DMS 273 (cell line): ENCODE measurements at regions not wholly inside any gene's neighbourhood (a gene's known extent, or its start where the extent isn't known, plus 50 kb on each side); places are given as distances from the start of the nearest gene placed in this dataset.
A peak's percentile ranks its signal among the peaks of the same experiment; 100 is the strongest.
"Not testable (repeated sequence)": the region's sequence is repeated elsewhere in the genome, so short reads cannot be mapped to it uniquely, and the experiment has no call there.

Experiments used
- DNase-seq: peaks from one replicate; lab custom pipeline; 2025; ENCODE audit not compliant: unreplicated experiment; lab: John Stamatoyannopoulos, UW

DNA sequence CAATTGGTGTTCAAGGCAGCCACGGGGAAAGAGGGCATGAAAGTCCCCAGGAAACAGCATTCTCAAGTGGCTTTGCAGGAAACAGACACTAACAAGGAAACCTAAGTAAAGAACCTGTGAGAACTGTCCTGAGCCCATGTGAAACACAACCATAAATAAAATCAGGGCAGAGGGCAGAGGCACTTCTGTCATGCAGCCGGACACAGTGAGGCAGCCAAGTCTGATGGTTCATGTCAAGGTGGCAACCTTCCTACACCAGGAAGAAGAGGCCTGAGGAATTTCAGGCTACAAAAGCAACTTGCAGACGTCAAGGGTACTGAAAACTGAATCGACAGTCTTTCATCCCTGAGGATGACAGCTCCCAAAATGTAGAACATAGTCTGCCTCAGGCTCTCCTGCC is 458.2 kb upstream of the NPVF start:
- no peak for DNase-seq

GRCh38 chr7:25694211-25694610 is 457.8 kb upstream of the NFE2L3 start:
- DNase-seq = no peak

DNA sequence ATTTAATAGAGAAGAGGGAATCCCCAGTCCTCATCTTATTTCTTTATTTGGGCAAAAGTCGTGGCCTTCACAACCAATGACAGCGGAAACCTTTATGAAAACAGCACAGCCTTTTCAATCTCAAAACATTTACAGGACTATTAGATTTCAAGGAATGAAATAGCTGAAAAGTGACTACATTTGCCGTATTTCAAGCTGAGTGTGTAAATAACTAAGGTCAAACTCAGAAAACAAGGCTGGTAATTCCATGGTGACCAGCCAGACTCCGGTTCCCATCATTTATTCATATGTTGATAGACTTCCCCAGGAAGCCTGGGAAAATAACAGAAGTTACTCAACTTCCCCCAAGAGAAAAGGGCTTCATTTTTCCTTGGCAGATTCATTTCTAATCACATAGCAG is 457.3 kb upstream of the NFE2L3 start:
- no peak for DNase-seq

DNA sequence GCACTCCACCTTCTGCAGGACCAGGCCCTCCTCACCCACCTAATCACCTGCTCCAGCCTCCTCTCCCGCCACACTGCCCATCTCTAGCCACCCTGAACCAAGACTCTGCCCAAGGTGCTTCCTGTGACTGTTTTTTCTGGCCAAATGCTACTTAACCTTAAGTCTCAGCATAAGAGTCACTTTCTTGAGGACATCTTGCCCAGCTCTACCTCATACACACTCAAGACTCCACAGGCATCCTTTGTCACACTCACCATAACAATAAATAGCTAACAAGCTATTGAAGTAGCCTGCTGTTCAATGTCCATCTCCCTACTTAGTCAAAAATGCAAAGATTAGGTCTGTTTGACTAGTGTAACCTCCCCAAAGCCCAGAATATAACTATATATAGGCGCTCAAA is 455.4 kb upstream of the NFE2L3 start:
- DNase-seq = no peak

- DNase-seq = no peak
Observed at GRCh38 chr7:25698451-25699113, 453.4 kb upstream of the NFE2L3 start.

- DNase-seq = not testable (repeated sequence)
Observed at GRCh38 chr7:25700141-25700540, 451.9 kb upstream of the NFE2L3 start.

GRCh38 chr7:25704413-25704812 is 447.6 kb upstream of the NFE2L3 start:
- DNase-seq = no peak

DNA sequence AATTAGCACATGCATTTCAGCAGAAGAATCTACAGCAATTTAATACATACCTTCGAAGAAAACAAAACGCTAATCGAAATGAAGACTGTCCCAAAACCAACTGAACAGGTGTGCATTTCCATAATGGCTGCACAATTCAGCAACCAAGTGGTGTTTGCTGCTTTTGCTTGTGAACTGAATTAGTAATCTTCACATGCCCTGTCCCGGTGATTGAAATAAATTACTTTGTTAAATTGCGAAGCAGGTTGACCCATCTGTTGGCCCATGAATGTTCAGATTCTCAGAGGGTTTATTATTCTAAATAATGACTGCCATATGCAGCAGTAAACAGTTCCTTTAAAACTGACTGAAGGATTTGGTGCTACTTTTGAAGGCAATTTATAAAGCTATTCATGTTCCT is 445.2 kb upstream of the NFE2L3 start:
- peak; percentile 90 for DNase-seq

DNA sequence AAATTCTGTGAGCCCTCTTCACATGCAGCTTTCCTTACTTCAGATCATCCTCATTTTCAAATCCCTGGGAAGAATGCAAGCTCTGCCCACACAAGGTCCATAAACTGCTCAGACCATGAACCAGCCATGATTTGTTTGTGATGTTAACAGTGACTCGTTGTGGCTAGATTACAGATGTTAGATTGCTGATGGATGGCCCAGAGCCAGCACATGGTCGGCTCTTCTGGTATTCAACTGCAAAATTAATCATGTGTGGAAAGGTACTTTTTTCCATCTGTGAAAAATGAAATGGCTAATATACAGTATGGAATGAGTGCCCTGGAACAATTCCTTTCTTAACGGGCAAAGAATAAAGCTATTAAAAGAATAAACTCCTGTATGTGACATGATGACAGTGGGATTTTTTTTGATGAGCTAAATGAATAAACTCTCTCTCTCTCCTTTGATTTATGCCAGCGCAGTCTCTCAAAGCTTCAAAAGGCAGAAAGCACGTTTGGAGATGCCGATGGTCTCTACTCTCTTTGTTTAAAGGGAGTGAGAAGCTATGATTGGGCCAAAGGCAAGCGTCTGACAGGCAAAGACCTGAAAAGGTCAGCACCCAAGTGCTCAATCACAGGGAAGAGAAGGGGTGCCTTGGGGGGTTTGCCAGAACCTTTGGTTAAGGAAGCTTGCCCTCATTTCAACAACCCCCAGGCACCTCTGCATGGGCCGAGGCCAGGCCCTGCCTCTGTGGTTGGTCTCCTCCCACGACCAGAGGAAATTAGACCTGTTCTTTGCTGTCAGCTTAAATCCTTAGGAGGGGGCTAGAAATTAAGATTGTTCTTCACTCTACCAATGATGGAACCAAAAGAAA is 444.0 kb upstream of the NFE2L3 start:
- peak; percentile 71 for DNase-seq

DNA sequence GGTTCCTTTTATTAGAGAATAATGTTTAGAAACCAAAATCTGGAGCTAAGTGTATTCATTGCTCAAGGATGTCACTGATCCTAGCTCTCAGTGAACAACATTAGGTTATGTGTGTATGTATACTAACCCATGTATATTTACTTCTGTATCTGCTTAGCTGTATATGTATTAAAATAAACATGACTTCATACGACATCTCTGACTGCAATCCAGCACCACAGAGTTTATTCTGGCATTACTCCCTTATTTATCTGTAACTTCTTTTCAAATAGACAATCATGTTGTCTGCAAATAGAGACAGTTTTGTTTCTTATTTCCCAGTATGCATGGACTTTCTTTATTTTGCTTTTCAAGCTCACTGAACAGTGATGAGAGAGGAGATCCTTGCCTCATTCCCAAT is 441.0 kb upstream of the NFE2L3 start:
- no peak for DNase-seq

GRCh38 chr7:25711940-25712339 is 440.1 kb upstream of the NFE2L3 start:
- no peak for DNase-seq

- no peak for DNase-seq
Observed at GRCh38 chr7:25712500-25712899, 439.5 kb upstream of the NFE2L3 start.

GRCh38 chr7:25714013-25714412 is 438.0 kb upstream of the NFE2L3 start:
- no peak for DNase-seq

DNA sequence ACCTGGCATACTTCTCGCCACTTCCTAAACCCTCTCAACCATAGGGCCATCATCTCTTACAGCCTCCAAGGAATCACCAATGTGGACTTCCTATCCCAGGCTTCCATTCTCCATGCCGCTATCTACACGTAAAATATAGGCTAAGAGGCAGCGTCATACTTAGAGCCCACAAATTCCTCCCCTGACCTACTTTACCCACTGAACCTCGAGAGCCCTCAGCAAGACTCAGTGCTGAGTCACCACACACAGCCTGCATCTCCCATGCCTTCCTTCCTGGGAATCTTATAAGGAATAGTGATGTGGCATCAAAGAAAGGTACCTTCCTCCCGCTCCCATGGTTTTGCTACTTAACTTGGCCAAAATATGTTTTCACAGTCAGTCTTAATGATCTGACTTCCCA is 435.6 kb upstream of the NFE2L3 start:
- no peak for DNase-seq

DNA sequence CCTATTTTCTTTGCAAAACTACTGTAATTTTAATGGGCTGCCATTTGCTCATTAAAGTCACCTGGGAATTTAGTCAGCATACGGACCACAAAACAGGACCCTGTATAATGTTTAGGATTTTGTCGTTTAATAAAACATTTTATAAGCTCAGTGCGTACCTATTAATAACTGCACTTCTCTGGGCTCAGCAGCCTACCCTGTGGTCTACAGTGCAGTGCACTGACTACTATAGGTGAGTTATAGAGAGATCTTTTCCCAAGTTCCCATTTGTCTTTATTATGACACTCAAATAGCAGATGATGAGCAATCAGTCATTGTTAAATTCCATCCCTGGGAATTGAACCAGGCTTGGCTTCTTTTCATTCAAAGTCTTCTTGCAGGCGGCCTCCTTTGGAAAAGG is 433.4 kb upstream of the NFE2L3 start:
- no peak for DNase-seq

GRCh38 chr7:25719190-25719896 is 432.7 kb upstream of the NFE2L3 start:
- no peak for DNase-seq

DNA sequence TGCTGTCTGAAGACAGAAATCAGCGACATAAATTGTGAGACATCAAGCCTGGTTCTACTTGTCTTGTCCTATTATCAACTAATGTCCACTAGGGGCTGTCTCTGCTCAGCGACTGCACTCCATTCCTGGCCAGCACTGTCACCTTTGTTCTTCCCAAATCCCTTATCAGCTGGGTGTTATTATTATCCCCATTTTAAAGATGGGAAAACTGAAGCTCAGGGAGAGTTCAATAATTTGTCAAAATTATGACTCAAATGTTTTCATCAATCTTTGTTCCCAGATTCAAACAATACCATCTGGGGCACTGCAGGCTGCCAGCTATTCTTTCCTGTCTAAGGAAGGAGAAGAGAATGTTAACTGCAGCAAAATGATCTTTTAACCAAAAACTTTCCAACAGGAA is 431.6 kb upstream of the NFE2L3 start:
- peak; percentile 64 for DNase-seq

GRCh38 chr7:25722856-25723255 is 429.1 kb upstream of the NFE2L3 start:
- DNase-seq = peak; percentile 78

GRCh38 chr7:25725451-25725850 is 426.5 kb upstream of the NFE2L3 start:
- DNase-seq = peak; percentile 69

DNA sequence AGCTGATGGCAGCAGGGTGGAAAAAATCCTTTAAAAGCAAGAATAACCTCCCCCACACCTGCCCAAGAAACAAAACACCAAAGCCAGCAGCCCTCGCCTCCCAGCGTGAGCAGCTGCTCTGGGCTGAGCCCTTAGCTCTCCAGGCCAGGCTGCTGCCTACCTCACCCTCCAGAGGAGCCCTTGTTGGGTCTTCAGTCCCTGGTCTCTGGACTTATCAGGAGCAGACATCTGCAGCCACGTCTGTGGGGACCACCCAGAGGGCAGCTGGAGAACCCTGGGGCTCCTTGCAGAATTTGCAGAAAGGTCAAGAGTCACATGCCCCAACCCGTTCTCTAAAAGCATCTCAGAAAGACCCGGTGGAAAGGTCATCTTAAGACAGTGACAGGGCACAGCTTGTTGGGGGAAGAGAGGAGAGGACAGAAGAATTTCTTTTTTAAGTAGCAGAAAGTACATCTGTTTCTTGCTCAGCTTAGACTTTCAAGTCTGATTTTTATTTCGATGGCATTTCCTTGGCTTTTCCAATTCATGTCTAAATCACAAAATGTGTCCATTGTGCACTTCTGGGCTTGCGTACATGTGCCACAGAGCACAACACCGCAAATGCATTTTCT is 425.7 kb upstream of the NFE2L3 start:
- DNase-seq = peak; percentile 96

DNA sequence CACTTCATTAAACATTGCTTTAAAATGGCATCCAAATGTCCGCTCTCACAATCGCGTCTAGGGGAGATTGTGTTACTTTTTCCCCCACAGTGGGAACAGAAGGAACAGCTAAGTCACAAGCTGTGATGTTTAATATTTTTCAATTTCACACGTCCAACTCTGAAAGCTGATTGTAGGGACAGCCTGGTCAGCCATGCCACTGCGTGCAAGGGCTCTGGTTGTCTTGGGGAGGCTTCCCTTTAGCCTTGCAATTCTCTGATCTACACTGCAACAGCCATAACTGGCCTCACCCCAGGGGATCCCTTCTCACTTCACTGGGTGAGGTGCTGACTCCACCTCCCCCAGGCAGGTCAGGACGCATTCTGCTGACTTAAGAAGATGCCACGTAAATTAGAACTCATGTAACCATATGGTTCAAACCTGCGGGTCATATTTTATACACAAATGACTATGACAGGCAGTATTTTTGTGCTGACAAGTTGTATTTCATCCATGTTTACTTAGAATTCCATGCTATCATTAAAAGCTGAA is 425.2 kb upstream of the NFE2L3 start:
- peak; percentile 98 for DNase-seq
